Right lobe of liver (tissue), 4 donors: ENCODE measurements at regions not wholly inside any gene's neighbourhood (a gene's known extent, or its start where the extent isn't known, plus 50 kb on each side); places are given as distances from the start of the nearest gene placed in this dataset.

ENCODE experiments used
- CTCF ChIP-seq, 4 donors: fragments of 200-600 bp in 3 of 4; fragments of 450-650 bp in 1 of 4; IDR thresholded peaks; one replicate each; pipeline versions ENCODE4 v1.5.1 to v1.8.0; 2016 to 2022; ENCODE audit warnings: antibody characterized with exemption in 4 of 4, mild to moderate bottlenecking in 2 of 4
- POLR2A ChIP-seq: fragments of 450-650 bp; IDR thresholded peaks from one replicate; pipeline ENCODE4 v1.6.1; 2017; ENCODE audit warnings: antibody characterized with exemption, mild to moderate bottlenecking
- donor health status: DM: no; HTN: no; CAD: no.
- donor health status: DM: no; HTN: no; CAD: no.
- donor health status: DM: no; HTN: yes; CAD: no.

- TF ChIP-seq CTCF (IDR thresholded peaks at IDR 0.05) (no peak), POLR2A (no peak)
Observed at GRCh38 chr4:181424362-181425016, 818.7 kb upstream of the TENM3 start.
